VCaP (cell line): ENCODE measurements at regions not wholly inside any gene's neighbourhood (a gene's known extent, or its start where the extent isn't known, plus 50 kb on each side); places are given as distances from the start of the nearest gene placed in this dataset.

Experiments used
- H3K27ac ChIP-seq: fragments of 450-650 bp; 2 replicates; pipeline ENCODE4 v1.5.1; 2017
- CTCF ChIP-seq: fragments of 450-650 bp; conservative IDR thresholded peaks from 2 replicates; pipeline ENCODE4 v1.5.1; 2017; ENCODE audit warnings: mild to moderate bottlenecking, moderate library complexity

DNA sequence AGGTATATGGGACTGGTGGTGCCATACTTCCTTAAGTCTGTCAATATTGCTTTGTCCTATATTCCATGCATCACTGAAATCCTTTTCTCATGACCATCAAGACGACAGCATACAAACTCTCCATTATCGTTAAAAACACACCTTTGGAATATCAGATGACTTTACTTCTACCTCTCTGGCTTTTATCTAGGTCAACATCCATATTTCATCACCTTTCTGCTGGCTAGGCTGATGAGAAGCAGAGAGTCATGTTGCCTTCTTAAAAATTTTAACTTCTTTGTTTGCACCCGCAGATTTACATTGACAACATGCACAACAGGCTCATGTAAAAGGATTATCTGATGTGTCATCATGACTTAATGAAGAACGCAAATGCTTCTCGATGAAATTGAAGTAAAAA is 771.4 kb downstream of the OLFM4 start:
- H3K27ac ChIP-seq, result no peak overlapping the region
- TF ChIP-seq CTCF, result no peak

DNA sequence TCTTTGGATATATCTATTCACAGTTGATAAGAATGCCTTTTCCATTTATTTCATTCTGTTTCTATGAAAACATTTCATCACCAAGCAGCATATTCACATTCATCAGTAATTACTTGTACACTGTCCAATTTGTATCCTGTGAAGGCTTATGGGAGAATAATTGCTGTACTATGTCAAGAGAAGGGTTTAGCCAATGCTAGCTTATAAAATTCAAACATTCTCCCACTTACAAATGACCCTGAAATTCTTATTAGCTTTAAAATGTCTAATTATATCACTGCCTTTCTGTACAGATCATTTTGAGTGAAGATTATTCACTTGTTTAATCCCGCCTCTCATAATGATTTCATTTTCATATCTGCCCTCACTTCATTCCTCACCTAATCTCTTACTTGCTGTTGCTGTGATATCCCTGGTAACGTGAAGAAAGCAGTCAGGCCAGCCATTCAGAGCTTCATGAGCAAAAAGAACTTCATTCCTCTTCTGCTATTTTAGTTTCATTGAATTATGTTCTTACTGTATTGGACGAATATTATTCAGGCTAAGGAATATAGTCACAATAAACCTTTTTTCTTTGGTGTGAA is 778.7 kb downstream of the OLFM4 start:
- no peak overlapping the region for H3K27ac ChIP-seq
- no peak for TF ChIP-seq CTCF

DNA sequence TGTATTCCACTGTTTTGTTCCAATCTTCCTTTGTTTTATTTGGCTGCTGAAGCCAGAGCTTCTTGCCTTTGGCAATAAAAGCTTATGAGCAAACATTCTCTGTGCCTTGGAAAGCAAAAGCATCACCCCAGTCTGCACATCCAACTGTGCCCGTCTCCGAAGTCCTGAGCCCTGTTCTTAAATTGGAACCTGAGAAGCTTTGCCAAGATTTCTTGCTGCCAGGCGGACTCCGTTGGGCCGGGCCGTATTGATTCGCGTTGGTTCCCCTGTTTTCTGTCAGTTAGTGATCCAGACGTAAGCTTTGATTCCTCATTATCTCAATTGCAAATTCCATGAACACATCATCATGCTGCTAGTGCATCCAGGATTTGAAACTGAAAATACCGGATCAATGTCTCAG is 793.0 kb downstream of the OLFM4 start:
- H3K27ac ChIP-seq, result peak overlapping the region; percentile 53
- TF ChIP-seq CTCF, result no peak

- no peak for TF ChIP-seq CTCF
- H3K27ac ChIP-seq, result peak overlapping the region; percentile 53
Measured at GRCh38 chr13:53822136-53822535, 793.5 kb downstream of the OLFM4 start.

- TF ChIP-seq CTCF, result no peak
- no peak overlapping the region for H3K27ac ChIP-seq
Measured at GRCh38 chr13:53839461-53839860, 810.8 kb downstream of the OLFM4 start.

- TF ChIP-seq CTCF, result no peak
- H3K27ac ChIP-seq, result no peak overlapping the region
Measured at GRCh38 chr13:53844473-53845146, 816.0 kb downstream of the OLFM4 start.

- H3K27ac ChIP-seq, result peak overlapping the region; percentile 73
- TF ChIP-seq CTCF, result no peak
Measured at GRCh38 chr13:53847502-53847901, 818.9 kb downstream of the OLFM4 start.
